ENCODE measurements at regions not wholly inside any gene's neighbourhood (a gene's known extent, or its start where the extent isn't known, plus 50 kb on each side); places are given as distances from the start of the nearest gene placed in this dataset.

DNA sequence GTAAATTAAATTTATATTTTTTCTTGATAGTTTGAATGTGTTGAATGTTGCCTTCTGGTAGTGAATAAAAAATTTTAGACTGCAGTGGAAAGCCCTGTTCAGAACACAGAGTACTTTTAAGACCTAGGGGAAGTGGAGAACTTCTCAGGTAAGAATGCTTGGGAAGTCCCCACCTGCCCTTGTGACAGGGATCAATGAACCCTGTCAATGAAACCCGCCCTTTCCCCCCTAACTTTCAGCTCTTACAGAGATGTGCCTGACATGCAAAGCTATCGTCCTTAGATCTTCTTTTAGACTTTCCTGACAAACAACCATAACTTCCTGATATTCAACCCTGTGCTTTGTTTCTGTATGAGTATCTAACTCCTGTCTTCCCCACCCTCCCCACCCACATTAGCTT is 562.7 kb downstream of the TLE4 start:
- TF ChIP-seq, protein P1, sequence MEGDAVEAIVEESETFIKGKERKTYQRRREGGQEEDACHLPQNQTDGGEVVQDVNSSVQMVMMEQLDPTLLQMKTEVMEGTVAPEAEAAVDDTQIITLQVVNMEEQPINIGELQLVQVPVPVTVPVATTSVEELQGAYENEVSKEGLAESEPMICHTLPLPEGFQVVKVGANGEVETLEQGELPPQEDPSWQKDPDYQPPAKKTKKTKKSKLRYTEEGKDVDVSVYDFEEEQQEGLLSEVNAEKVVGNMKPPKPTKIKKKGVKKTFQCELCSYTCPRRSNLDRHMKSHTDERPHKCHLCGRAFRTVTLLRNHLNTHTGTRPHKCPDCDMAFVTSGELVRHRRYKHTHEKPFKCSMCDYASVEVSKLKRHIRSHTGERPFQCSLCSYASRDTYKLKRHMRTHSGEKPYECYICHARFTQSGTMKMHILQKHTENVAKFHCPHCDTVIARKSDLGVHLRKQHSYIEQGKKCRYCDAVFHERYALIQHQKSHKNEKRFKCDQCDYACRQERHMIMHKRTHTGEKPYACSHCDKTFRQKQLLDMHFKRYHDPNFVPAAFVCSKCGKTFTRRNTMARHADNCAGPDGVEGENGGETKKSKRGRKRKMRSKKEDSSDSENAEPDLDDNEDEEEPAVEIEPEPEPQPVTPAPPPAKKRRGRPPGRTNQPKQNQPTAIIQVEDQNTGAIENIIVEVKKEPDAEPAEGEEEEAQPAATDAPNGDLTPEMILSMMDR (IDR thresholded peaks at IDR 0.05) = no peak
- TF ChIP-seq POLR2AphosphoS5 (IDR thresholded peaks at IDR 0.05) = no peak
- no peak for TF ChIP-seq POLR2A (IDR thresholded peaks at IDR 0.05; ENCODE audit: low read depth)
